T-helper 17 cell (primary cell): ENCODE measurements at regions not wholly inside any gene's neighbourhood (a gene's known extent, or its start where the extent isn't known, plus 50 kb on each side); places are given as distances from the start of the nearest gene placed in this dataset.

ENCODE experiments used
- ATAC-seq: fragments of 150-1000 bp; cut with Tn5 transposase; 2 replicates; pipeline ENCODE4 v1.10.0; 2021; ENCODE audit warnings: mild to moderate bottlenecking, moderate library complexity
- DNase-seq, 3 donors: peaks; one replicate each; pipeline versions ENCODE4 v3.0.0 to v3.0.0-alpha.2; 2020 to 2021
- H3K9me3 ChIP-seq: one replicate; pipeline ENCODE4 v1.7.0; 2013; ENCODE audit warnings: low read length, mild to moderate bottlenecking; ENCODE audit not compliant: control insufficient read depth, poor library complexity, severe bottlenecking
- H3K27ac Mint-ChIP-seq: one replicate; pipeline ENCODE4 v1.8.0; 2022; ENCODE audit warnings: mild to moderate bottlenecking, moderate library complexity, mixed read lengths
- H3K27me3 Mint-ChIP-seq: one replicate; pipeline ENCODE4 v1.8.0; 2022; ENCODE audit warnings: mixed read lengths
- H3K36me3 Mint-ChIP-seq: one replicate; pipeline ENCODE4 v1.8.0; 2022; ENCODE audit warnings: low read depth, mixed read lengths
- H3K4me1 Mint-ChIP-seq: one replicate; pipeline ENCODE4 v1.8.0; 2022; ENCODE audit warnings: mild to moderate bottlenecking, mixed read lengths
- H3K4me3 Mint-ChIP-seq: one replicate; pipeline ENCODE4 v1.8.0; 2022; ENCODE audit warnings: mild to moderate bottlenecking, moderate library complexity, mixed read lengths

GRCh38 chr16:55944377-55944802, 69.2 kb upstream of the CES5A start:
- peaks cover 64% of the 10 kb centered on the region for H3K27me3 Mint-ChIP-seq
- no peak overlapping the region for H3K4me3 Mint-ChIP-seq
- H3K9me3 ChIP-seq: no peaks in the 10 kb centered on the region
- H3K4me1 Mint-ChIP-seq: peaks cover 2% of the 10 kb centered on the region
- ATAC-seq (peak; percentile 63), DNase-seq (peak in 2 of 3 donors; percentile 17 to 50)
- peaks cover 8% of the 10 kb centered on the region for H3K36me3 Mint-ChIP-seq
- H3K27ac Mint-ChIP-seq: no peak overlapping the region

DNA sequence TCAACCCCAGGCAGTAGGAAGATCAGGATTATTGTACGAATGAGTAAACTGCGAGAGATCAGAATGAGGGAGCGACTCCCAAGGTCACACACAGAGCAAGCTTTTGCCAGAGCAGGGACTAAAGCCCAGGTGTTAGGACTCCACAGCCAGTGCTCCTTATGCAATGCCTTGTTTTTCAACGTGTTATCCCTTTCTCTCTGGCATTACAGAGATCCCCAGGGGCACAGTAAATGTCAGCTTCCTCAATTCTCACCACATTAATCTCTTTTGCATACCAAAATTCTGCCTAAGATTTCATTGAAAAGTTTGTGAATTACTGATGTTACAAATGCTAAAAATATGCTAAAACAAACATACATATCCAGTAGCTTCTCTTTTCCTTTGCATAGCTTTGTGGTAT, 68.1 kb upstream of the CES5A start:
- ATAC-seq (no peak), DNase-seq (no peak)
- peaks cover 59% of the 10 kb centered on the region for H3K27me3 Mint-ChIP-seq
- no peak overlapping the region for H3K4me3 Mint-ChIP-seq
- no peaks in the 10 kb centered on the region for H3K9me3 ChIP-seq
- no peak overlapping the region for H3K27ac Mint-ChIP-seq
- H3K4me1 Mint-ChIP-seq: peaks cover 2% of the 10 kb centered on the region
- H3K36me3 Mint-ChIP-seq: peaks cover 7% of the 10 kb centered on the region

DNA sequence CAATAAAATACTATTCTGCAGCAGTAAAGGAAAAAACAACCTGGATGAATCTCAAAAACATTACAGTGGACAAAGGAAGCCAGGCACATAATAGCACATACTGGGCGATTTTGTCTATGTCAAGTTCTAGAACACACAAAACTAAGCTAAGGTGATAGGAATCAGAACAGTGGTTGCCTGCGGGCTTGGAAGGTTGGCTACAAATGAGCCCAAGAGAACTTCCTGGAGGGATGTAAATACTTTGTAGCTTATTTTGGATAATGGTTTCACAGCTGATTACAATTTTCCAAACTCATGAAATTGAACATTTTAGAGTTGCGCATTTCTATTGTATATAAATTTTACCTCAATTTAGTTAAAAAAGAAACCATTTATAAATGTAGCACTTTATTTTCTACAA, 67.6 kb upstream of the CES5A start:
- Mint-ChIP-seq H3K27me3 (peaks cover 59% of the 10 kb centered on the region), H3K36me3 (peaks cover 6% of the 10 kb centered on the region), H3K4me3 (no peak overlapping the region), H3K4me1 (peaks cover 2% of the 10 kb centered on the region), H3K27ac (no peak overlapping the region)
- H3K9me3 ChIP-seq: no peaks in the 10 kb centered on the region
- ATAC-seq (no peak), DNase-seq (no peak)

DNA sequence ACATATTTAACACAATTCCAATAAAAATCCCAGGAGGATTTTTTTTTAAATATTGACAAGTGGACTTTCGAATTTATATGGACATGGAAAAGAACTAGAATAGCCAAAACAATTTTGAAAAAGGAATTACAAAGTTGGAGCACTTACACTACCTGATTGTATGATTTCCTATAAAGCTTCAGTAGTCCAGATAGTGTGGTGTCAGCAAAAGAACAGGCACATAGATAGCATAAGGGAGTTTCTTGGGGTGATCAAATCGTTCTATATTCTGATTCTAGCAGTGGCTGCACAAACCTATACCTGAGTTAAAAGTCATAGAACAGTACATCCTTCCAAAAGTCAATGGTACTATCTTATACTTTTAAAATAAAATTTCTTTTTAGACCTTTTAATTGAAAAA, 66.4 kb upstream of the CES5A start:
- Mint-ChIP-seq H3K4me1 (no peaks in the 10 kb centered on the region), H3K4me3 (no peak overlapping the region), H3K27ac (no peak overlapping the region), H3K27me3 (peaks cover 59% of the 10 kb centered on the region), H3K36me3 (no peaks in the 10 kb centered on the region)
- no peak for ATAC-seq
- DNase-seq: no peak
- no peaks in the 10 kb centered on the region for H3K9me3 ChIP-seq

- H3K27me3 Mint-ChIP-seq: peaks cover 48% of the 10 kb centered on the region
- no peaks in the 10 kb centered on the region for H3K9me3 ChIP-seq
- H3K27ac Mint-ChIP-seq: no peak overlapping the region
- ATAC-seq: no peak
- H3K4me1 Mint-ChIP-seq: no peaks in the 10 kb centered on the region
- H3K4me3 Mint-ChIP-seq: no peak overlapping the region
- DNase-seq: no peak
- no peaks in the 10 kb centered on the region for H3K36me3 Mint-ChIP-seq
These were observed 63.0 kb upstream of the CES5A start for GRCh38 chr16:55938126-55938525.

- ATAC-seq: no peak
- Mint-ChIP-seq H3K36me3 (no peaks in the 10 kb centered on the region), H3K4me1 (peaks cover 2% of the 10 kb centered on the region), H3K27ac (no peak overlapping the region), H3K27me3 (peaks cover 23% of the 10 kb centered on the region), H3K4me3 (no peak overlapping the region)
- no peaks in the 10 kb centered on the region for H3K9me3 ChIP-seq
- DNase-seq: no peak
These were observed 57.9 kb upstream of the CES5A start for GRCh38 chr16:55933038-55933437.

DNA sequence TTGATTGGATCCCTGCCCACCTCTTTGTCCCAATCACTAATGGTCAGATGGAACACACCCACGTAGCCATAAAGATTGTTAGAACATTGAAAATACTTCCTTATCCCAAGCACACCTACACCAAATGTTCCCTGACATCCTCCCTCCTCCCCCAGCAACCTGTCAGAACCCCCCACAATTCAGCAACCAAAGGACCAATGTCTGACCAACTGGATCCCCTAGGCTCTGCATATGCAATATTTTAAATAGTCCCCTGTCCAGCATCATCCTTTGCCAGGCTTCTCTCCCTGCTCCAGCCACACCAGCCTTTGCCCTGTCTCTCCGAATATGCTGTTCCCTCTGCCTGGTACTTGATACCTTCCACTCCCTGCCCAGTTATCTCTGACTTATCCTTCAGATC, 54.9 kb upstream of the CES5A start:
- Mint-ChIP-seq H3K4me1 (peaks cover 2% of the 10 kb centered on the region), H3K36me3 (peaks cover 2% of the 10 kb centered on the region), H3K27ac (no peak overlapping the region), H3K27me3 (peaks cover 16% of the 10 kb centered on the region), H3K4me3 (no peak overlapping the region)
- no peaks in the 10 kb centered on the region for H3K9me3 ChIP-seq
- no peak for ATAC-seq
- no peak for DNase-seq

DNA sequence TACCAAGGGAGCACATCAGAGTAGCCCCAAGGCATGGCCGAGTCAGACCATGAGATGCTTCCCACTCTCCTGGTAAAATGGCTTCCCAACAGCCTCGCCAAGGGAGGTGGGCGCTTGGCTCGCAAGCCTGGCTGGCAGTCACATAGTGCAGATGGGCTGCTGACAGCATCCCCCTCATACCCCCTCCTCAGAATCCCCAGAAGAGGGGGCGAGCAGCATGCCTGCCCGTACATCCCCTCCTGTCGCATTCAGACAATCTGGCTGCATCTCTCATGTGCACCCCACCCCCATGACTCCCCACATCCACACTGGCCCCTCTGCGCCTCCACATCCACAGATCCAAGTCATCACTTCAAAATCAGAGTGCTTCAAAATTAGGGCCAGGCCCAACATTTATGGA, 54.0 kb upstream of the CES5A start:
- Mint-ChIP-seq H3K27ac (no peak overlapping the region), H3K4me3 (no peak overlapping the region), H3K27me3 (peaks cover 19% of the 10 kb centered on the region), H3K36me3 (peaks cover 2% of the 10 kb centered on the region), H3K4me1 (peaks cover 2% of the 10 kb centered on the region)
- DNase-seq (no peak), ATAC-seq (no peak)
- no peaks in the 10 kb centered on the region for H3K9me3 ChIP-seq

DNA sequence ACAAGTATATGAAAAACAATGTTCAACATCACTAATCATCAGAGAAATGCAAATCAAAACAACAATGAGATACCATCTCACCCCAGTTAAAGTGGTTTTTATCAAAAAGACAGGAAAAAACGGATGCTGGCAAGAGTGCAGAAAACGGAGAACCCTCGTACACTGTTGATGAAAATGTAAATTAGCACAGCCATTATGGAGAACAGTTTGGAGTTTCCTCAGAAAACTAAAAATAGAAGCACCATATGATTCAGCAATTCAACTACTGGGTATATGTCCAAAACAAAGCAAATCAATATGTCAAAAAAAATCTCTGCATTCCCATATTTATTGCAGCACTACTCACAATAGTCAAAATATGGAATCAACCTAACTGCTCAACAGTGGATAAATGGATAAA, 50.1 kb upstream of the CES5A start:
- Mint-ChIP-seq H3K4me3 (no peak overlapping the region), H3K27ac (no peak overlapping the region), H3K27me3 (peaks cover 25% of the 10 kb centered on the region), H3K36me3 (peaks cover 4% of the 10 kb centered on the region), H3K4me1 (peaks cover 2% of the 10 kb centered on the region)
- no peaks in the 10 kb centered on the region for H3K9me3 ChIP-seq
- ATAC-seq: no peak
- no peak for DNase-seq
